Breast epithelium (tissue), 4 donors: ENCODE measurements at regions not wholly inside any gene's neighbourhood (a gene's known extent, or its start where the extent isn't known, plus 50 kb on each side); places are given as distances from the start of the nearest gene placed in this dataset.

Experiments used
- DNase-seq, 2 donors: peaks; one replicate each; pipeline ENCODE4 v3.0.0-alpha.2; 2019; ENCODE audit warnings: low spot score in 2 of 2
- H3K27ac ChIP-seq, 2 donors: fragments of 200-600 bp; sonication (generic) in 1 of 2; one replicate each; pipeline ENCODE4 v1.5.1; 2016 to 2019; ENCODE audit warnings: mild to moderate bottlenecking in 1 of 2
- H3K27me3 ChIP-seq, 2 donors: fragments of 200-600 bp; sonication (generic) in 1 of 2; one replicate each; pipeline versions ENCODE4 v1.5.1 to v1.6.0; 2017 to 2019; ENCODE audit warnings: control low read depth in 1 of 2, mild to moderate bottlenecking in 1 of 2
- H3K36me3 ChIP-seq: fragments of 200-600 bp; one replicate; pipeline ENCODE4 v1.5.1; 2019
- H3K4me1 ChIP-seq, 2 donors: fragments of 200-600 bp; sonication (generic); one replicate each; pipeline ENCODE4 v1.5.1; 2016 to 2019; ENCODE audit warnings: control low read depth in 1 of 2
- H3K4me3 ChIP-seq, 3 donors: fragments of 200-600 bp; sonication (generic); 1 replicate in 2 of 3; 2 replicates in 1 of 3; pipeline ENCODE4 v1.5.1; 2016 to 2019; ENCODE audit warnings: mild to moderate bottlenecking in 3 of 3, moderate library complexity in 2 of 3
- H3K9me3 ChIP-seq, 2 donors: fragments of 200-600 bp; sonication (generic) in 1 of 2; one replicate each; pipeline ENCODE4 v1.5.1; 2016 to 2019; ENCODE audit warnings: control low read depth in 1 of 2
- CTCF ChIP-seq, 3 donors: fragments of 450-650 bp; IDR thresholded peaks; one replicate each; pipeline ENCODE4 v1.5.1; 2016 to 2017; ENCODE audit warnings: antibody characterized with exemption in 3 of 3, mild to moderate bottlenecking in 3 of 3, moderate library complexity in 3 of 3
- POLR2A ChIP-seq: fragments of 450-650 bp; IDR thresholded peaks from one replicate; pipeline ENCODE4 v1.6.1; 2016; ENCODE audit warnings: antibody characterized with exemption, mild to moderate bottlenecking, moderate library complexity
- POLR2AphosphoS5 ChIP-seq, 3 donors: sonication (generic); formaldehyde crosslinking; IDR thresholded peaks; one replicate each; pipeline ENCODE4 v1.6.1; 2017; ENCODE audit warnings: antibody characterized with exemption in 3 of 3
- intact Hi-C: fragments of 100-400 bp; cut with DNase I; formaldehyde crosslinking; loops from one replicate; pipeline ENCODE4 v1.15.1; 2023; ENCODE audit warnings: low total_unique reads

DNA sequence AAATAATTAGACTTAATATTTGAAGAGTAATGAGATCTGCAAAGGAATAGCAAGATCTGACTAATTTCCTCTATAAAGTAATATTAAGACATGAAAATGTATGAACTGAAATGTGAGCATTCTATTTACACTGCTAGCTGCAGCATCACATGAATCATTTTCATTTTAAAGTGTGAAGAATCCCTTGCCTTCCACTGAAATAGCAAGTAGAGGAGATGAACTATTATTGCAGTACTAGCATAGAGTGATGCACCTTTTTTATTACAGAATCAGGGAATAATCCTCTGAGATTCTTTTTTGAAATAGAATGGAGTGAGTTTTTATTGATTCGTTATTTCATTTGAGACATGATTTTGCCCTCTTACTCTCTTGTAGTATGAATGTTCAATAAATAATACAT, 281.9 kb upstream of the NAV3 start:
- no peak overlapping the region for H3K27ac ChIP-seq
- no peaks in the 10 kb centered on the region for H3K36me3 ChIP-seq
- no peak for TF ChIP-seq POLR2AphosphoS5 (IDR thresholded peaks at IDR 0.05)
- no peak for TF ChIP-seq POLR2A
- TF ChIP-seq CTCF (IDR thresholded peaks at IDR 0.05), result no peak
- DNase-seq, result no peak
- H3K4me1 ChIP-seq, result no peaks in the 10 kb centered on the region
- H3K4me3 ChIP-seq, result no peak overlapping the region
- no peaks in the 10 kb centered on the region for H3K27me3 ChIP-seq
- no peaks in the 10 kb centered on the region for H3K9me3 ChIP-seq
- intact Hi-C loops, result no loop called here

DNA sequence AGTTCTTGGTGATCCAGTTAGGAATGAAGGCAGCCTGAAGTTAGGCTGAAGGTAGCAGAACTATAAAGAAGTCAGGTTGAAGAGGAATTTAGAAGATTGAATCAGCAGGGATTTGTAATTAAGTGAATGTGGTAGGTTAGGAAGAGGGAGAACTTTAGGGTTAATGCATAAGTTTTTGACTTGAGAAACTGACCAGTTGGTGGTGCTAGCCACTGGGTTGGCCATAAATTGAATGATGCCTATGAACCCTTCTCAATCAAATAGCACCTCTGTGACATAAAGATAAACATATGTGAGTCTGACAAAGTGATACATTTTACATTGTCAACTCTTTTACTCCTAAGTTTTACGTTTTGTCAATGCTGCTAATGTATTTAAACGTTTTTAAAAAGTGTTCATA, 290.6 kb upstream of the NAV3 start:
- H3K4me3 ChIP-seq, result no peak overlapping the region
- no peak overlapping the region for H3K27ac ChIP-seq
- TF ChIP-seq POLR2AphosphoS5 (IDR thresholded peaks at IDR 0.05), result no peak
- no peaks in the 10 kb centered on the region for H3K36me3 ChIP-seq
- DNase-seq, result no peak
- H3K4me1 ChIP-seq, result no peaks in the 10 kb centered on the region
- H3K9me3 ChIP-seq, result no peaks in the 10 kb centered on the region
- no peaks in the 10 kb centered on the region for H3K27me3 ChIP-seq
- intact Hi-C loops, result no loop called here

DNA sequence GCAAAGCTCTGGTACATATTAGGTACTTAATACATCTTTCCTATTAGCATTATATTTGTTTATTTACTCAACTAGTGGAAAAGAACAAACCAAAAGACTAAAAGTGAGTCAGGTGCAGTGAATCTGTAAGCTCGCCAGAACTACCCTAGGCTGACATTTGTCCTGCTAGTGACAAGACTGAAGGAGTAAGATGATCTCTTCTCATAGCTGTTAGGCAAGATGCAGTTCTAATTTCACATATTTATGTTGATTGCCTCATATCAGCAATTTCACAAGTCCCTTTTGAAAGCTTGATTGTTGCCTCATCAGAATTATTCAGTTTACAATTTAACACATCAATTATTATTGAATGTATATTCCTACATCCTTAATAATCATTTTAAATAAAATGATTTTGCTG, 293.0 kb upstream of the NAV3 start:
- Histone ChIP-seq H3K9me3 (no peaks in the 10 kb centered on the region), H3K36me3 (no peaks in the 10 kb centered on the region), H3K4me1 (no peaks in the 10 kb centered on the region), H3K27me3 (no peaks in the 10 kb centered on the region), H3K27ac (no peak overlapping the region), H3K4me3 (no peak overlapping the region)
- TF ChIP-seq POLR2A (no peak), CTCF (IDR thresholded peaks at IDR 0.05) (no peak), POLR2AphosphoS5 (IDR thresholded peaks at IDR 0.05) (no peak)
- no peak for DNase-seq
- intact Hi-C loops, result loop anchor here (2.0 kb wide), 1 partner anchor 77 kb away; no protein-coding TSS in a partner anchor

DNA sequence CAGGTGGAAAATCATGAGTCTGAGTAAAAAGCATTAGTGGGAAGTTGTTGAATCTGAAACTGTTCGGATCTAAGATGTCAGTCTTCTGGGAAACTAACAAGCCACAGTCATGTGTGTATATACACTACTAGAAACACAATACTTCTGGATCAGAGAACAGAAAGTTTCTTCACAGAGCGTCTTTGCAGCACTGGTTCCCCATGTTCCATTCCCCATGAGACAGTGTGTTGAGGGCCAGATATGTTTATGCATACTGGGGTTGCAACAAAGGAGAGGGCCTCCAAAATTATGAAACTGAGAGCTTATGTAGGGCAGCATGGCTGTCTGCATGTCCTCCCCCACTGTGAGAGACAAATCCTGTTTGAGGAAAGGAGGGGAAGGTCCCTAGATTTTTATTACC, 295.0 kb upstream of the NAV3 start:
- no peak for DNase-seq
- no peaks in the 10 kb centered on the region for H3K9me3 ChIP-seq
- H3K27me3 ChIP-seq, result no peaks in the 10 kb centered on the region
- H3K4me3 ChIP-seq, result no peak overlapping the region
- no peak for TF ChIP-seq CTCF (IDR thresholded peaks at IDR 0.05)
- no peak for TF ChIP-seq POLR2A
- TF ChIP-seq POLR2AphosphoS5 (IDR thresholded peaks at IDR 0.05), result no peak
- H3K4me1 ChIP-seq, result no peaks in the 10 kb centered on the region
- intact Hi-C loops, result loop anchor here (2.0 kb wide), 1 partner anchor 79 kb away; no protein-coding TSS in a partner anchor
- no peak overlapping the region for H3K27ac ChIP-seq
- H3K36me3 ChIP-seq, result no peaks in the 10 kb centered on the region

GRCh38 chr12:77531912-77532311, 298.8 kb upstream of the NAV3 start:
- H3K27ac ChIP-seq, result no peak overlapping the region
- no peaks in the 10 kb centered on the region for H3K36me3 ChIP-seq
- H3K4me1 ChIP-seq, result no peaks in the 10 kb centered on the region
- H3K9me3 ChIP-seq, result no peaks in the 10 kb centered on the region
- intact Hi-C loops, result no loop called here
- no peak for TF ChIP-seq POLR2AphosphoS5 (IDR thresholded peaks at IDR 0.05)
- TF ChIP-seq POLR2A, result no peak
- TF ChIP-seq CTCF (IDR thresholded peaks at IDR 0.05), result no peak
- no peaks in the 10 kb centered on the region for H3K27me3 ChIP-seq
- no peak for DNase-seq
- no peak overlapping the region for H3K4me3 ChIP-seq

DNA sequence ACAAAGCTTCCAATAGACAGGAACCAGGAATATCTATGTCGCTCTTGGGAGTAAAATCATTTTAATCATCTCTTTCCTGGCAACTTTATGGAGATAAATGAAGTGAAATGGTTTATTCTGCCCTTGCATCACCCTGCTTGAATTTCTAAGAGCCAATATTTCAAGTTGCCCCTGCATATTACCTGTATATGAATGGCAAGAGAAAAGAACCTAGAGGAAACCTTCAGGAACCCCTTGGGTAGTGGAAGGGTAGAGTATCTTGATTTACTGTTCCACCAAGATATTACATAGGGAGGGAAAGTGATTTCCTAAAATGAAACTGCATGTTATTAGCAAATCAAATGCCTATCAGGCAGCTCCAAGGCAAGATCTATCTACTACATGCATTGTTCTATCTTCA, 308.4 kb upstream of the NAV3 start:
- Histone ChIP-seq H3K4me3 (no peak overlapping the region), H3K27me3 (no peaks in the 10 kb centered on the region), H3K4me1 (no peaks in the 10 kb centered on the region), H3K9me3 (no peaks in the 10 kb centered on the region), H3K36me3 (no peaks in the 10 kb centered on the region), H3K27ac (no peak overlapping the region)
- no peak for DNase-seq
- no peak for TF ChIP-seq POLR2AphosphoS5 (IDR thresholded peaks at IDR 0.05)
- no peak for TF ChIP-seq CTCF (IDR thresholded peaks at IDR 0.05)
- TF ChIP-seq POLR2A, result no peak
- intact Hi-C loops, result no loop called here
